Spleen (tissue), 11 donors: ENCODE measurements at regions not wholly inside any gene's neighbourhood (a gene's known extent, or its start where the extent isn't known, plus 50 kb on each side); places are given as distances from the start of the nearest gene placed in this dataset.

Experiments used
- DNase-seq: peaks from one replicate; pipeline ENCODE4 v3.0.0-alpha.2; 2020
- H3K27ac ChIP-seq, 8 donors: fragments of 200-600 bp; sonication (generic) in 7 of 8; 1 replicate in 4 of 8; 2 replicates in 4 of 8; pipeline versions ENCODE4 v1.5.0 to v1.8.0; 2016 to 2021; ENCODE audit warnings: inconsistent platforms in 4 of 8, mild to moderate bottlenecking in 4 of 8, moderate library complexity in 1 of 8
- H3K27me3 ChIP-seq, 7 donors: fragments of 200-600 bp; sonication (generic) in 6 of 7; replicated peaks in 1 of 7; 1 replicate in 4 of 7; 2 replicates in 3 of 7; pipeline versions ENCODE4 v1.5.0 to v1.8.0; 2016 to 2021; ENCODE audit warnings: inconsistent platforms in 3 of 7, mild to moderate bottlenecking in 1 of 7
- H3K36me3 ChIP-seq, 6 donors: fragments of 200-600 bp; sonication (generic) in 5 of 6; 1 replicate in 4 of 6; 2 replicates in 2 of 6; pipeline versions ENCODE4 v1.5.0 to v1.8.0; 2016 to 2021; ENCODE audit warnings: inconsistent platforms in 2 of 6
- H3K4me1 ChIP-seq, 6 donors: fragments of 200-600 bp; sonication (generic) in 5 of 6; 1 replicate in 3 of 6; 2 replicates in 3 of 6; pipeline versions ENCODE4 v1.5.0 to v1.8.0; 2016 to 2021; ENCODE audit warnings: inconsistent platforms in 3 of 6
- H3K4me3 ChIP-seq, 8 donors: fragments of 200-600 bp; sonication (generic) in 7 of 8; 1 replicate in 4 of 8; 2 replicates in 4 of 8; pipeline versions ENCODE4 v1.5.0 to v1.8.0; 2016 to 2021; ENCODE audit warnings: inconsistent platforms in 4 of 8, mild to moderate bottlenecking in 4 of 8, moderate library complexity in 2 of 8
- H3K9me3 ChIP-seq, 8 donors: fragments of 200-600 bp; sonication (generic) in 7 of 8; 1 replicate in 4 of 8; 2 replicates in 4 of 8; pipeline versions ENCODE4 v1.5.0 to v1.8.0; 2016 to 2021; ENCODE audit warnings: inconsistent platforms in 4 of 8
- POLR2A ChIP-seq, 3 donors: fragments of 450-650 bp; IDR thresholded peaks; one replicate each; pipeline ENCODE4 v1.5.1; 2017; ENCODE audit warnings: antibody characterized with exemption in 3 of 3, mild to moderate bottlenecking in 1 of 3
- POLR2AphosphoS5 ChIP-seq, 3 donors: sonication (generic); formaldehyde crosslinking; IDR thresholded peaks; one replicate each; pipeline ENCODE4 v1.5.1; 2017; ENCODE audit warnings: antibody characterized with exemption in 3 of 3
- WGBS, 5 donors: extraction: QIAGEN DNeasy Blood & Tissue Kit in 3 of 5; methylation state at CpG; one replicate each; pipeline versions ENCODE4 v1.1.5 to v1.1.7; 2013 to 2018; 5-methylcytosine and 5-hydroxymethylcytosine counted together
- intact Hi-C: fragments of 100-400 bp; cut with DNase I; formaldehyde crosslinking; loops from one replicate; pipeline ENCODE4 v1.15.0; 2023; ENCODE audit warnings: low total_unique reads
- TF ChIP-seq, protein P1 (sequence below), 11 experiments: fragments of 200-600 bp in 7 of 11; fragments of 450-650 bp in 4 of 11; sonication (generic) in 4 of 11; IDR thresholded peaks in 8 of 11; conservative IDR thresholded peaks in 3 of 11; 1 replicate in 7 of 11; 2 replicates in 4 of 11; pipeline versions ENCODE4 v1.4.0 to v1.8.0; 2016 to 2021; ENCODE audit warnings: antibody characterized with exemption in 11 of 11, inconsistent platforms in 4 of 11, mild to moderate bottlenecking in 1 of 11
- donor health status: healthy with polysubstance abuse.
- donor health status: DM: no; HTN: no; CAD: no; lungs with moderate emphysema.
- donor health status: DM: no; HTN: no; CAD: no.
- donor health status: Bipolar disorder and iron deficiency.
- donor health status: healthy.
- donor health status: DM: no; HTN: no; CAD: no.
- donor health status: DM: yes; HTN: yes; CAD: no.

DNA sequence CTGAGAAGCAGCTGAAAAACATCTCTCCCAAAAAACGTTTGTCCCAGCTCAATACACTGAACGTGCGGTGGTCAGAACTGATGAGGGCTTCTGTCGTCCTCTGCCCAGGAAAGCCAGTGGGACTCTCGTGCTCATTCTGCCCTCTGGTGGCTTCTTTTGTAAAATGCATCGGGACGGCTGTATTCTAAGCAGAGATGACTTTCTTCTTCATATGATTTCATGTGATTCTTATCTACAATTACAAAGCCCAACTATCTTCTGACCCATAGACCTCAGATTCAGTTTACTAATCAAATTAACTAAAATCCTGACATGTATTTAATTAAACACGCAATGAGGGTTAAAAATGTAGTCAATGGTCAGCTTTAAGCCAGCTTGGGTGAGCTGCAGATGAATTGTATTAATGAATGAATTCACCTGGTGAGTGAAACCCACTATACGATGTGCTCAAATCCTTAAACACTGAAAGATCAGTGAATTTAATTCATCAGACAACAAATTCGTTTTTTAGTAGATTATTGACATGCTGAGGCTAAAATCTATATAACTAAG lies 117.6 kb upstream of the FAM204A start:
- no peak for DNase-seq
- Histone ChIP-seq H3K9me3 (no peaks in the 10 kb centered on the region), H3K4me1 (peaks cover 0 to 6% (median 2%) of the 10 kb centered on the region in 6 donors), H3K36me3 (no peaks in the 10 kb centered on the region), H3K27me3 (peaks cover 0 to 51% (median 7%) of the 10 kb centered on the region in 7 donors), H3K4me3 (peak overlapping the region in 1 of 8 donors; percentile 27), H3K27ac (no peak overlapping the region)
- TF ChIP-seq POLR2AphosphoS5 (IDR thresholded peaks at IDR 0.05): no peak
- TF ChIP-seq, protein P1, sequence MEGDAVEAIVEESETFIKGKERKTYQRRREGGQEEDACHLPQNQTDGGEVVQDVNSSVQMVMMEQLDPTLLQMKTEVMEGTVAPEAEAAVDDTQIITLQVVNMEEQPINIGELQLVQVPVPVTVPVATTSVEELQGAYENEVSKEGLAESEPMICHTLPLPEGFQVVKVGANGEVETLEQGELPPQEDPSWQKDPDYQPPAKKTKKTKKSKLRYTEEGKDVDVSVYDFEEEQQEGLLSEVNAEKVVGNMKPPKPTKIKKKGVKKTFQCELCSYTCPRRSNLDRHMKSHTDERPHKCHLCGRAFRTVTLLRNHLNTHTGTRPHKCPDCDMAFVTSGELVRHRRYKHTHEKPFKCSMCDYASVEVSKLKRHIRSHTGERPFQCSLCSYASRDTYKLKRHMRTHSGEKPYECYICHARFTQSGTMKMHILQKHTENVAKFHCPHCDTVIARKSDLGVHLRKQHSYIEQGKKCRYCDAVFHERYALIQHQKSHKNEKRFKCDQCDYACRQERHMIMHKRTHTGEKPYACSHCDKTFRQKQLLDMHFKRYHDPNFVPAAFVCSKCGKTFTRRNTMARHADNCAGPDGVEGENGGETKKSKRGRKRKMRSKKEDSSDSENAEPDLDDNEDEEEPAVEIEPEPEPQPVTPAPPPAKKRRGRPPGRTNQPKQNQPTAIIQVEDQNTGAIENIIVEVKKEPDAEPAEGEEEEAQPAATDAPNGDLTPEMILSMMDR (IDR thresholded peaks at IDR 0.05 in 8 of 11, conservative IDR thresholded peaks at IDR 0.05 in 3 of 11): peak in 10 of 11 experiments; percentile 12 to 79 (median 63)
- WGBS, 5 donors: 1 to 3% (median 1%) methylated on average over 10 of the region's 10 CpGs
- intact Hi-C loops: no loop called here

GRCh38 chr10:118458957-118459641 lies 117.0 kb upstream of the FAM204A start:
- 50 to 63% (median 56%) methylated on average over 10 of the region's 10 CpGs for WGBS, 5 donors

GRCh38 chr10:118457824-118458428 lies 115.8 kb upstream of the FAM204A start:
- TF ChIP-seq POLR2A (IDR thresholded peaks at IDR 0.05) (no peak), POLR2AphosphoS5 (IDR thresholded peaks at IDR 0.05) (no peak)
- TF ChIP-seq, protein P1 (IDR thresholded peaks at IDR 0.05 in 8 of 11, conservative IDR thresholded peaks at IDR 0.05 in 3 of 11): no peak
- Histone ChIP-seq H3K27me3 (peaks cover 0 to 33% (median 0%) of the 10 kb centered on the region in 7 donors), H3K4me1 (peaks cover 0 to 6% (median 2%) of the 10 kb centered on the region in 6 donors), H3K27ac (no peak overlapping the region), H3K4me3 (no peak overlapping the region), H3K36me3 (no peaks in the 10 kb centered on the region), H3K9me3 (peaks cover 0 to 2% (median 0%) of the 10 kb centered on the region in 8 donors)
- DNase-seq: no peak
- intact Hi-C loops: no loop called here

More at GRCh38 chr10:118458957-118459641, 117.0 kb upstream of the FAM204A start:
- no peak for DNase-seq
- peak overlapping the region in 1 of 8 donors; percentile 27 for H3K4me3 ChIP-seq
- no peak overlapping the region for H3K27ac ChIP-seq
- H3K36me3 ChIP-seq: no peaks in the 10 kb centered on the region
- H3K27me3 ChIP-seq: peaks cover 0 to 45% (median 4%) of the 10 kb centered on the region in 7 donors
- intact Hi-C loops: no loop called here
- H3K9me3 ChIP-seq: no peaks in the 10 kb centered on the region
- peaks cover 0 to 6% (median 2%) of the 10 kb centered on the region in 6 donors for H3K4me1 ChIP-seq
- TF ChIP-seq, protein P1 (IDR thresholded peaks at IDR 0.05 in 8 of 11, conservative IDR thresholded peaks at IDR 0.05 in 3 of 11): no peak
- TF ChIP-seq POLR2A (IDR thresholded peaks at IDR 0.05) (no peak), POLR2AphosphoS5 (IDR thresholded peaks at IDR 0.05) (no peak)

- Histone ChIP-seq H3K9me3 (peaks cover 0 to 21% (median 10%) of the 10 kb centered on the region in 8 donors), H3K27ac (no peak overlapping the region), H3K36me3 (no peaks in the 10 kb centered on the region), H3K27me3 (peaks cover 0 to 24% (median 0%) of the 10 kb centered on the region in 7 donors), H3K4me1 (peaks cover 0 to 6% (median 2%) of the 10 kb centered on the region in 6 donors), H3K4me3 (no peak overlapping the region)
- intact Hi-C loops: no loop called here
- 64 to 74% (median 69%) methylated on average over 6 of the region's 6 CpGs for WGBS, 5 donors
- TF ChIP-seq POLR2A (IDR thresholded peaks at IDR 0.05) (no peak), POLR2AphosphoS5 (IDR thresholded peaks at IDR 0.05) (no peak)
- TF ChIP-seq, protein P1 (IDR thresholded peaks at IDR 0.05 in 8 of 11, conservative IDR thresholded peaks at IDR 0.05 in 3 of 11): no peak
- DNase-seq: no peak
Measured at GRCh38 chr10:118455181-118455695, 113.1 kb upstream of the FAM204A start.
